ENCODE measurements at regions not wholly inside any gene's neighbourhood (a gene's known extent, or its start where the extent isn't known, plus 50 kb on each side); places are given as distances from the start of the nearest gene placed in this dataset.
"Not testable (repeated sequence)": the region's sequence is repeated elsewhere in the genome, so short reads cannot be mapped to it uniquely, and the experiment has no call there.

GRCh38 chr17:83204230-83204725 is 124.9 kb downstream of the METRNL start:
- DNase-seq (ENCODE audit: low spot score) = no peak

DNA sequence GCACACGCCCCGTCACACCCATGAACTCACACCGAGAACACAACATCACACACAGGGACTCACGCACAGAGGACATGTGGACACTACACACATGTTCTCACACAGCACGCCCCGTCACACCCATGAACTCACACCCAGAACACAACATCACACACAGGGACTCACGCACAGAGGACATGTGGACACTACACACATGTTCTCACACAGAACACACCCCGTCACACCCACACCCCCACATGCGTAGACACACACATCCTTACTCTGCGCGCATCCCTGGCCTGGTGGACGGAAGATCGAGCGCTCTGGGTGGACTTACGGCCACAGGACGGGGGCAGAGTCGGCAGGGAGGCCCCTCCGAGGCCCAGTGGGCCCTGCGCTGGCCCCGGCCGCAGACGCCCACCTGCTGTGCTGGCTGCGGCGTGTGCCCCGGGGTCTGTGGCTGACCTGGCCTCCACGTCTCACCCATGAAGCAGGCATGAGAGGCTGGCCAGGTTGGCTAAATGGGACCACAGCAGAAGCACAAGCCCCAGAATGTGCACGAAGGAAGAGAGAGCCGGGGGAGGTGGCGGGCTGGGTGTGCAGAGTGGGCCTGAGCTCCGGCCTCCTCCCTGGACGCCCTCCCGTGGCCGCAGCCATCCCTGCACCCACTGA is 125.5 kb downstream of the METRNL start:
- DNase-seq (ENCODE audit: low spot score) = not testable (repeated sequence)

- DNase-seq (ENCODE audit: low spot score) = not testable (repeated sequence)
Observed at GRCh38 chr17:83205387-83206035, 126.1 kb downstream of the METRNL start.

DNA sequence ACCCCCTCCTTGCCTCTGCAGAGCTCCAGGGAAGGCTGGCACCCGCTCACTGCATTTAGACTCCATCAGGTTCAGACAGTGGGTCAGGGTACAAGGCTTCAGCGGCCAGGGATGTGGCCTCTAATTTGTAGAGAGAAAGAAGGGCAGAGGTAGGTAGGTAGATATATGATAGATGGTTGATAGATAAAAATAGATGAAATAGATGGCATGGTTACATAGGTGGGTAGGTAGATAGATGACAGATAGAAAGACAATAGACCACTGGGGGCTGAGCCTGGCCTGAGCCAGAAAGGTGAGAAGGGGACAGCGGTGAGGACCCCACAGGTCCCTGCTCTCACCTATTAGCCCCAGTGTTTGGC is 126.6 kb downstream of the METRNL start:
- DNase-seq (ENCODE audit: low spot score) = not testable (repeated sequence)

GRCh38 chr17:83206819-83207588 is 127.6 kb downstream of the METRNL start:
- not testable (repeated sequence) for DNase-seq (ENCODE audit: low spot score)

- peak; percentile 71 for DNase-seq (ENCODE audit: low spot score)
Observed at GRCh38 chr17:83247001-83247400, 167.6 kb downstream of the METRNL start.

Data from ecto neural progenitor cell (in vitro differentiated cells).